Mucosa of gallbladder (tissue), 1 donor: ENCODE measurements at regions not wholly inside any gene's neighbourhood (a gene's known extent, or its start where the extent isn't known, plus 50 kb on each side); places are given as distances from the start of the nearest gene placed in this dataset.
"Not testable (repeated sequence)": the region's sequence is repeated elsewhere in the genome, so short reads cannot be mapped to it uniquely, and the experiment has no call there.

Experiments
- DNase-seq: peaks from one replicate; pipeline ENCODE4 v3.0.0-alpha.2; 2020; ENCODE audit warnings: low spot score
- donor health status: DM: no; HTN: no; CAD: no.

GRCh38 chr14:28321475-28322244, 444.9 kb upstream of the FOXG1 start:
- no peak for DNase-seq

GRCh38 chr14:28323366-28323765, 443.2 kb upstream of the FOXG1 start:
- DNase-seq: no peak

- no peak for DNase-seq
Measured at GRCh38 chr14:28323951-28324741, 442.4 kb upstream of the FOXG1 start.

DNA sequence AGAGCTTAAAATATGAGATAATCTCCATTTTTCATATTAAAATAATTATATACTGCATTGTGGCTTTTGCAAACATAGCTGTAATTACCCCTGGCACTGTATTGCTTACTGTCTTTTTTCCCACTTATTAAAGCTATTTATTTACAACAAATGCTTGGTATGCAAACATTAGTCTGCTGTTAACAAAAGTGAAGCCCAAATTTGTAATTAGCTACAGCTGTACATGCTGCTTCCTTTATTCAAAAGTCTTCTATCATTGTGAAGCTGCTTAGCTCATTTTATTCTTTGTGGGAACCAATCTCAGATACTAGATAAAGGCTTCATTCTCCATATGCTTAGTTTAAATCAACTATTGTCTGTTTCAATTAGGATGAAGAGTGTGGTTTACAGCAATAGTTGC, 425.8 kb upstream of the FOXG1 start:
- no peak for DNase-seq

DNA sequence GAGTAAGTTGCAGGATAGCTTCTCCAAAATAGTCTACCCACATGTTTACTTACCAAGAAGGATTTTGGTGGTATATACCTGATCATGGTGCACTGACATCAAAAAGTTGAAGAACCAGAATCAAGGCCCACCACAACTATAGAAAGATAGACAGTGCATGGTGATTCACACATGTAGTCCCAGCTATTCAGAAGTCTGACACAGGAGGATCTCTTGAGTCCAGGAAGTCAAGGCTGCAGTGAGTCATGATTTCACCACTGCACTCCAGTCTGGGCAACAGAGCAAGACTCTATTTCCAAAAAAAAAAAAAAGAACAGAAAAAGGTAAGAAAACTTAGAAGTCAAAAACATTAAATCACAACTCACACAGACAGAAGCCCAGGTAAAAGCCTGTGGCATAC, 422.2 kb upstream of the FOXG1 start:
- DNase-seq: no peak

- no peak for DNase-seq
Measured at GRCh38 chr14:28348797-28349196, 417.8 kb upstream of the FOXG1 start.

DNA sequence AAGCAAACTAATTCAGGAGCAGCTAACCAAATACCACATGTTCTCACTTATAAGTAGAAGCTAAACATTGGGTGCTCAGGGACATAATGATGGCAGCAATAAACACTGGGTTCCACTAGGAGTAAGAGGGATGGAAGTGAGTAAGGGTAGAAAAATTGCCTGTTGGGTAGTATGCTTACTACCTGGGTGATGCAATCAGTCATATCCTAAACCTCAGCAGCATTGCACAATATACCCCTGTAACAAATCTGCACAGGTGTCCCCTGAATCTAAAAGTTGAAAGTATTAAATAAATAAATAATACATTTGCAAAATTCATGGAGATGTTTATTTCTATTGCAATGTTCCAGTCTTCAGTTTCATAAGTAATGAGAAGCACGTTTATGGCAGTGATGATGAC, 409.8 kb upstream of the FOXG1 start:
- no peak for DNase-seq

DNA sequence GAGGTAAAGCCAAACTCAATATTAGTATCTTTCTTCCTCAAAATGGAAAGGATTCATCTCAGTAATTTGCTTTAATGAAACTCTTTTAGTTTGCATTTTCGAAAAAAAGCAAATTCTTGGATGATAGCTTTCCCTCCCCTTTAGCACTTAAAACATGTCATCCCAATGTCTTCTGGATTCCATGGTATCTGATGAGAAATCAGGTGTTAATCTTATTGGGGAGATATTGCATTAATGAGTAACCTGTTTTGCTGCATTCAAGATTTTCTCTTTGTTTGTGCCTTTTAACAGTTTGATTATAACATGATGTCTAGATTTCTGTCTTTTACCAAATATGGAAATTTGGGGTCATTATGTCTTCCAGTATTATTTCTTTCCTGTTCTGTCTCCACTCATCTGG, 405.1 kb upstream of the FOXG1 start:
- no peak for DNase-seq

GRCh38 chr14:28365510-28365909, 401.1 kb upstream of the FOXG1 start:
- DNase-seq: no peak

GRCh38 chr14:28373721-28374120, 392.9 kb upstream of the FOXG1 start:
- DNase-seq: no peak

GRCh38 chr14:28375295-28375694, 391.3 kb upstream of the FOXG1 start:
- DNase-seq: no peak

- DNase-seq: no peak
Measured at GRCh38 chr14:28381656-28382055, 384.9 kb upstream of the FOXG1 start.

GRCh38 chr14:28382444-28383190, 384.0 kb upstream of the FOXG1 start:
- no peak for DNase-seq

- DNase-seq: no peak
Measured at GRCh38 chr14:28398506-28398905, 368.1 kb upstream of the FOXG1 start.

- DNase-seq: not testable (repeated sequence)
Measured at GRCh38 chr14:28401705-28402104, 364.9 kb upstream of the FOXG1 start.

GRCh38 chr14:28406196-28406595, 360.4 kb upstream of the FOXG1 start:
- no peak for DNase-seq

DNA sequence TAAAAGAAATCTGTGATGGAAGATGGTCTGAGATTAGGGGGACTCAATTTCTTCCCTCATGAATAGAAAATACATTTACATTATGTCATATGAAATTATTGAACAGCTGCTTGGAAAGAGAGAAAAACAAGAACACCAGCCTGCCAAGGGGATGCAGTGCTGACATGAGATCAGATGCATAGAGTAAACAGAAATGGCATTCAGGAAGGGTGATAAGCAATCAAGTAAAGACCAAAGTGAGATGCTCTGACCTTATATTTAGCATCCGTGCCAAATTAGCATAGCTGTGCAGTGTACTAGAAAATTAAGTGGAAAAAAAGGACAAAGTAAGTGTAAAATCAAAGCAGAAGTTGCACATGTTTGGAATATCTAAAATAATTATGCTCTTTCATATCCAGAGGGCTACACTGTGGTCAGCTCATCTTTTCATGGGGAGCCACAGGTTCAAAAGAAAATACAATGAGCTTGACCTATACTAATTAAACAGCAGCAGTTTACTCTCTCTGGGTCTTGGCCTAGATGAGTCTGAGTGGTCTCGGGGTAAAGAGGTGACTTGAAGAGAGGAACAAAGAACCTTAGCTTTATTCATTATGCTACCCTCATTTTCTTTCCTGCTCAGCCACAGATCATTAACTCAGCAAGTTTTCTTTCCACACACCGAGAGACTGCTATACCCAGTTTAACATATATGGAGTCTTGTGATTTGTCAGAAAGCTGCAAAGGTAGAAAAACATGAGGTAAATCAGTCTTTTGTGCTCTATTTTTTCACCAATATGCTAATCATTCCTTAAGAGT, 359.4 kb upstream of the FOXG1 start:
- no peak for DNase-seq

GRCh38 chr14:28407996-28408395, 358.6 kb upstream of the FOXG1 start:
- no peak for DNase-seq

DNA sequence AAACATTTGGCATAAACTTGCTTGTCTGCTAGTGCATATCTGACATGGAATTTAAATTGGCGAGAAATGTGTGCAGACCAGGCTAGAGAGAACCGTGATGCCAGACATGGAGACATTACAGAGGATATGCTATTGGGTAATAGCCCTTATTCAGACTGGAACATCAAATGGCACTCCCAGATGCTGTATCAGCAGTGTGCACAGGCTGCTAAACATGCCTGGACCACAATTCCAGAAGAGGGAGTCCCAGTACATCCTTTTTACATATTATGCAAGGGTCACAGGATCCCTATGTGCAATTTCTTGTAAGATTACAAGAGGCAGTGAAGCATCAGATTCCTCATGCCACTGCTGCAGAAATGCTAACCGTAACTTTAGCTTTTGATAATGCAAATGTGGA, 354.5 kb upstream of the FOXG1 start:
- DNase-seq: no peak

DNA sequence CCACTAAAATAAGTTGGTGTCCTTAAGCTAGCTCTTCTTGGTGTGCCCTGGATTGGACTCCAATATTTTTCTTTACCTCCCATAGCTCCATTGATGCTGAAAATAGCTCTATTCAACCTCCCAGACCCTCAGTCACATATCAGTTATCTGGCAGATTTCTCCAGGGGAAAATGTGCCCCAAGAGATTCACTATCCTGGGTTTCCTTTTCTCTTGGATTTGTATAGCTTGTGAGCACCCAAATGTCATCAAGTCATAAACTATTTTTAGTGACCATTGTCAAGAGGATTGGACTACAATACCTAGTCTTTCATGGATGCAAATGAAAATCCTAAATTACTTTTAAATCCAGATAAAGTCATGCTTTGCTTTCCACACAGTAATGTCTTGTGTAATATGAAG, 339.6 kb upstream of the FOXG1 start:
- no peak for DNase-seq

DNA sequence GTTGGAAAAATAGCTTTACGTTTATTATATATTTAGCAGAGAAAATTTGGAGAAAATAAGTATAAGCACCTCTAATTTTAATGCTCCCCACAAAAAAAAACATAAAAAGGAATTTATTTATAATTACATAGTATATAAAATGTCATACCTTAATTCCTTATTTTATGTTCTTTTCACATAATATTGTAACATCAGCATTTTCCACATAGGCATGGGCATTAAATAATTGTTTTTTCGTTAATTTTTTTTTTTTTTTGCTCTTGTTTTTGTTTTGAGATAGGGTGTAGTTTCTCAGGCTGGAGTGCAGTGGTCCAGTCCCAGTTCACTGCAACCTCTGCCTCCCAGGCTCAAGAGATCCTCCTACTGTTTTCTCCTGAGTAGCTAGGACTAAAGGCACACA, 329.8 kb upstream of the FOXG1 start:
- no peak for DNase-seq

DNA sequence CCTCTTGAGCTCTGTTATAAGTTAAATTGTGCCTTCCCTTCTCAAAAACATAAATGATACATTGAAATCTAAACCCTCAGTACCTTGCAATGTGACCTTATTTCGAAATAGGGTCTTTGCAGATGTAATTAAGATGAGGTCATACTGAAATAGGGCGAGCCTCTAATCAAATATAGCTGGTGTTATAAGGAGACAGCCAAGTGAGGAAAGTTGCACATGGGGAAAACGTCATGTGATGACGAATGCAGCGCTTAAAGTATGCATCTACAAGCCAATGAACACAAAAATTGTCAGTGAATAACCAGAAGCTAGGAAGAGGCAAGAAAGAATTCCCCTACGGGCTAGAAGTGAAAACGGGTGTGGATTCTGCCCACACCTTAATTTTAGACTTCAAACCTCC, 305.2 kb upstream of the FOXG1 start:
- no peak for DNase-seq
